Cardiac fibroblast (primary cell): ENCODE measurements at regions not wholly inside any gene's neighbourhood (a gene's known extent, or its start where the extent isn't known, plus 50 kb on each side); places are given as distances from the start of the nearest gene placed in this dataset.

ENCODE experiments used
- DNase-seq, 2 donors: peaks; one replicate each; pipeline versions ENCODE4 v3.0.0 to v3.0.0-alpha.2; 2010; ENCODE audit warnings: low read depth in 2 of 2
- H3K4me3 ChIP-seq, 2 donors: replicated peaks in 1 of 2; 1 replicate in 1 of 2; 2 replicates in 1 of 2; pipeline ENCODE4 v1.5.1; 2011; ENCODE audit warnings: low read depth in 2 of 2, low read length in 2 of 2, mild to moderate bottlenecking in 2 of 2, moderate library complexity in 1 of 2
- TF ChIP-seq, protein P1 (sequence below): IDR thresholded peaks from one replicate; pipeline ENCODE4 v1.5.1; 2011; ENCODE audit warnings: low read depth, mild to moderate bottlenecking, low read length, inconsistent platforms

DNA sequence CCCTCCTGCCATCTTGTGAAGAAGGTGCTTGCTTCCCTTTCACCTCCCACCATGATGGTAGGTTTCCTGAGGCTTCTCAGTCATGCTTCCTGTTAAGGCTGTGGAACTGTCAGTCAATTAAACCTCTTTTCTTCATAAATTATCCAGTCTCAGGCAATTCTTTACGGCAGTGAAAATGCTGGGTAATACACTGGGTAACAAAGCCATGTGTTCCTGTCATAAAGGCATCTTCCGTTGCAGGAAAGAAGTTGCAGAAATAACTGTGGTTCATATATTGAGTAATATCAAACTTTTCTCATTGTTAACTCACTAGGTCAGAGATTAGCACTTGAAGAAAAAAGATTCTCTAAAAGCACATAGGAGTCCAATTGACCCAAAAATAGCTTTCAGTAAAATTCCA is 163.9 kb upstream of the HNMT start:
- TF ChIP-seq, protein P1, sequence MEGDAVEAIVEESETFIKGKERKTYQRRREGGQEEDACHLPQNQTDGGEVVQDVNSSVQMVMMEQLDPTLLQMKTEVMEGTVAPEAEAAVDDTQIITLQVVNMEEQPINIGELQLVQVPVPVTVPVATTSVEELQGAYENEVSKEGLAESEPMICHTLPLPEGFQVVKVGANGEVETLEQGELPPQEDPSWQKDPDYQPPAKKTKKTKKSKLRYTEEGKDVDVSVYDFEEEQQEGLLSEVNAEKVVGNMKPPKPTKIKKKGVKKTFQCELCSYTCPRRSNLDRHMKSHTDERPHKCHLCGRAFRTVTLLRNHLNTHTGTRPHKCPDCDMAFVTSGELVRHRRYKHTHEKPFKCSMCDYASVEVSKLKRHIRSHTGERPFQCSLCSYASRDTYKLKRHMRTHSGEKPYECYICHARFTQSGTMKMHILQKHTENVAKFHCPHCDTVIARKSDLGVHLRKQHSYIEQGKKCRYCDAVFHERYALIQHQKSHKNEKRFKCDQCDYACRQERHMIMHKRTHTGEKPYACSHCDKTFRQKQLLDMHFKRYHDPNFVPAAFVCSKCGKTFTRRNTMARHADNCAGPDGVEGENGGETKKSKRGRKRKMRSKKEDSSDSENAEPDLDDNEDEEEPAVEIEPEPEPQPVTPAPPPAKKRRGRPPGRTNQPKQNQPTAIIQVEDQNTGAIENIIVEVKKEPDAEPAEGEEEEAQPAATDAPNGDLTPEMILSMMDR: no peak

DNA sequence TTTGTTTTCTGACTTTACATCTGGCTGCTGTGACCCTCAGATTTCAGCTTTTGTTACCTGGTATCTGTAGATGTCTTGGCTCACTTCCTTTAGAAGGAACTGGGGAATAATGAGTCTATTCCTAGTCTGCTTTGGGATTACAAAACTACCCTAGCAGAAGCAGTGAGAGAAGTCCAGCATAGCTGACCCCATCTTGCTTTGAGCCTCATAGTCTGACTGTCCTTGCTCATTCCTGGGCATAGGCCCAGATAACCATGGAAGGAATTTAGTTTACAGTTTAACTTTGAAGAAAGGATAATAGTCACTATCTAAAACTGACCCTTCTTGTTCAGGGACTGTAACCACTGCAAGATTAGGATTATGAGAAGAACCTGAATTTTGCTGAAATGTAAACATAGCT is 163.0 kb upstream of the HNMT start:
- H3K4me3 ChIP-seq: no peak overlapping the region
- TF ChIP-seq, protein P1: no peak
- DNase-seq: no peak

More for the DNA sequence above, 163.9 kb upstream of the HNMT start:
- no peak overlapping the region for H3K4me3 ChIP-seq
- DNase-seq: no peak

DNA sequence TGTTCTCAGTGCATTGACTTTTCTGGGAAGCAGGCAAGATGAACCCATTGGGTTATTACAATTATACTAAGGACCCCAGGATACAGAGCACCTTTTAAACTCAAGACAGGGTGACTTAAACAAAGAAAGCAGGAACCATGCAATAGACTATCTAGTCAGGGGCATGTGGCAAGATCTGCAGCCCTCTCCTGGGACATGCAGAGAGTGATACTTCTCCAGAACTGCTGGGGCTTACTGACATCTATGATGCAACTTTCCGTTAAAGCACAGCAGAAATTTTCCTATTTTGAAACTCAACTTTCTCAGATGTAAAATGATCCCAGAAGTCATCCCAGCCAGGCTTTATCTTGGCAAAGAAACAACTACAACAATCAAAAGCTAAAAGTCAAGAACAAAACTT is 162.2 kb upstream of the HNMT start:
- no peak overlapping the region for H3K4me3 ChIP-seq
- TF ChIP-seq, protein P1: no peak
- DNase-seq: no peak

DNA sequence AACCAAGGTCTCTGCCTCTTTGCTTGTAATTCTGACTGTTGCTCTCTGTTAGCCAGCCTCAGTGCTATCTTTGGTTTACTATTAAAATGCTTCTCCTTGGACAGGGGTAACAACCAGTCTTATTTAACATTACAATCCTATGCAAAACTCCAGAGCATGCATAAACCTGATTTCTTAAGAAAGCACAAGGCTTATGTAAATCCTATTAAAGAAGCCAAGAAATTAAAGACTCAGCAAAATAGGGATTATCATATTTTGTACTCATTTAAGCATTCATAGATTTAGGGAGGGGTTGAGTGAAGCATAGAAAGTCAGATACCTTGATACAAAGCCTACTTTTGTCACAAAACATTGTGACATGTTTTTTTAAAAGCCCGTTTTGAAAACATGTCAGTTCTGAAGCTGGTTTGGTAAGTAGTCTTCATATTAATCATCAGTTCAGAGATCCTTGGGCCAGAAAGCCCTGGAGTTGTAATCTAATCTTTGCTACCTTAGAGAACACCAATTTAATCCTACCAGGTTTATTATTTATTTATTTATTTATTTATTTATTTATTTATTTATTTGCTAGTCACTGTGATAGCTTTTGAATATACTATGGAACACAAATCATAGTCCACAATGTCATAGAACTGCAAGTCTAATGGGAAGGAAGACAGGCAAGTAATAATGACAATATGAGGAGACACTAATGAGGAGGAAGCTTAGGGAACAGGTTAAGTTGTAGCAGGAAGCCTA is 158.0 kb upstream of the HNMT start:
- TF ChIP-seq, protein P1: no peak
- H3K4me3 ChIP-seq: no peak overlapping the region
- DNase-seq: no peak

DNA sequence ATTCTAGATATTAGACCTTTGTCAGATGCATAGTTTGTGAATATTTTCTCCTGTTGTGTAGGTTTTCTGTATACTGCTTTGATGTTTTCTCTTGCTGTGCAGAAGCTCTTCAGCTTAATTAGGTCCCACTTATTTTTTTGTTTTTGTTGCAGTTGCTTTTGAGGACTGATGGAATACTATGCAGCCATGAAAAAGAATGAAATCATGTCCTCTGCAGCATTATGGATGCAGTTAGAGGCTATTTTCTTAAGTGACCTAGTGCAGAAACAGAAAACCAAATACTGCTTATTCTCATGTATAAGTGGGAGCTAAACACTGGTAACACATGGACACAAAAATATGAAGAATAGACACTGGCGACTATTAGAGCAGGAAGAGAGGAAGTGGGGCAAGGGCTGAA is 155.0 kb upstream of the HNMT start:
- no peak overlapping the region for H3K4me3 ChIP-seq
- no peak for DNase-seq
- TF ChIP-seq, protein P1: no peak

DNA sequence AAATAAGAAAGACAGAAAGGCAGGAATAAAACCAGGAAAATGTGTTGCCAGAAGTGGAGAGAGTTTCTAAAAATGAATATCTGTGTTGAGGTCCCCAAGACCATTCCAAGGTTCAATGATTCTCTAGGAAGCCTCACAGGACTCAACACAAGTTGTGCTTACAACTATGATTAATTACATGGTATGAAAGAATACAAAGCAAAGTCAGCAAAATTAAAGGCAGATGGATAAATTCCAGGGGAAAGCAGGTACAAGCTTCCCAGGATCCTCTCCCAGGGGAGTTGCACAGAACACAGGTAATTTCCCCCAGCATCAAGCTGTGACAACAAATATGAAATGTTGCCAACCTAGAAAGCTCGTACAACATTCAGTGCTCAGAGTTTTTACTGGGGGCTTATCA is 154.4 kb upstream of the HNMT start:
- TF ChIP-seq, protein P1: no peak
- H3K4me3 ChIP-seq: no peak overlapping the region

DNA sequence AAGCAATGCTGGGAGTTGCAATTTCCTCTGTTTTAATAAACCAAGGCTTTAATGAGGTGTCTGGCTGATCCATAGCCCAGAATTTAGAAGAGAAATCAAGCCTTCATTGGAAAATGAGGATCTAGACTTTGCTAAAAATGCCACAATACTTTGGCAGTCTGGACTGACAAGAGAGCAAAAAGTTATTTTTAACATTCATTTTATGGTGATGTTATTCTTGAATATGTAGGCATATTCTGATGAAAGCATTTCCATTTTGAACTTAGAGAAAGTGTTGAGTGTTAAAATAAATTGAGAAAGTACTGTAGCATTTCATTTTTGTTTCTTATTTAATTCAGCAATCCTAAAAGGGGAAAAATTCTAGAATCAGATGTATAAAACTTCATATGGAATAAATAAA is 151.8 kb upstream of the HNMT start:
- H3K4me3 ChIP-seq: no peak overlapping the region
- TF ChIP-seq, protein P1: no peak
- no peak for DNase-seq

More for the DNA sequence above, 154.4 kb upstream of the HNMT start:
- DNase-seq: no peak
